GM12878 (cell line): ENCODE measurements at regions not wholly inside any gene's neighbourhood (a gene's known extent, or its start where the extent isn't known, plus 50 kb on each side); places are given as distances from the start of the nearest gene placed in this dataset.

ENCODE experiments used
- ATAC-seq: fragments of 200-7000 bp; cut with Tn5 transposase; 3 replicates; pipeline ENCODE4 v1.9.1; 2020; ENCODE audit warnings: mild to moderate bottlenecking, moderate library complexity
- BruUV-seq: library from RNA; stranded (reverse); fragments of 400-500 nt; replicated peaks from 2 replicates; lab custom pipeline; 2021; lab: Mats Ljungman, UMichigan
- CTCF ChIA-PET: fragments of 300-600 bp; sonication (Branson Sonifier 250); formaldehyde crosslinking; extraction: SDS; loops from one replicate; lab custom pipeline; 2021; ENCODE audit warnings: inconsistent platforms; lab: Yijun Ruan, JAX
- POLR2A ChIA-PET: fragments of 350-600 bp; formaldehyde crosslinking; extraction: SDS; loops from one replicate; lab custom pipeline; 2021; ENCODE audit warnings: inconsistent platforms; lab: Charles Lee
- RAD21 ChIA-PET: fragments of 300-600 bp; sonication (Branson Sonifier 250); formaldehyde crosslinking; loops from one replicate; lab custom pipeline; 2023; ENCODE audit warnings: antibody characterized with exemption; ENCODE audit not compliant: unreplicated experiment; lab: Charles Lee
- SMC1A ChIA-PET: fragments of 300-600 bp; sonication (Branson Sonifier 250); formaldehyde crosslinking; loops from one replicate; lab custom pipeline; 2023; ENCODE audit not compliant: unreplicated experiment, uncharacterized antibody; lab: Charles Lee
- DNase-seq: peaks from one replicate; pipeline ENCODE4 v3.0.0-alpha.2; 2011; ENCODE audit warnings: low read depth, low spot score
- FAIRE-seq: peaks from 3 replicates; lab custom pipeline; 2011; peaks lifted over from hg19 to GRCh38; lab: Jason Lieb, UNC
- H2AFZ ChIP-seq: 2 replicates; pipeline ENCODE4 v1.6.0; 2011; ENCODE audit warnings: low read depth, low read length, control low read depth; ENCODE audit not compliant: control insufficient read depth
- H3K27ac ChIP-seq: 2 replicates; pipeline ENCODE4 v1.5.1; 2011; ENCODE audit warnings: control low read depth; ENCODE audit not compliant: control insufficient read depth, insufficient read depth
- H3K27me3 ChIP-seq, 2 experiments: replicated peaks in 1 of 2; 2 replicates each; pipeline versions ENCODE4 v1.6.0 to v1.6.1; 2011; ENCODE audit warnings: low read length in 1 of 2; ENCODE audit not compliant: control insufficient read depth in 2 of 2, insufficient read depth in 2 of 2
- H3K36me3 ChIP-seq, 2 experiments: 2 replicates each; pipeline ENCODE4 v1.5.1; 2011; ENCODE audit warnings: low read length in 1 of 2; ENCODE audit not compliant: control insufficient read depth in 2 of 2, insufficient read depth in 2 of 2
- H3K4me1 ChIP-seq: 2 replicates; pipeline ENCODE4 v1.6.1; 2011; ENCODE audit warnings: mild to moderate bottlenecking, low read length, moderate library complexity, mixed read lengths; ENCODE audit not compliant: control insufficient read depth, insufficient read depth
- H3K4me2 ChIP-seq: 2 replicates; pipeline ENCODE4 v1.6.0; 2011; ENCODE audit warnings: control low read depth; ENCODE audit not compliant: control insufficient read depth, insufficient read depth
- H3K4me3 ChIP-seq: fragments of 200-600 bp; sonication (generic); 2 replicates; pipeline ENCODE4 v1.5.1; 2016
- H3K79me2 ChIP-seq: 2 replicates; pipeline ENCODE4 v1.6.0; 2011; ENCODE audit warnings: low read length; ENCODE audit not compliant: control insufficient read depth, insufficient read depth
- H3K9ac ChIP-seq: 2 replicates; pipeline ENCODE4 v1.8.0; 2011; ENCODE audit warnings: low read length, control low read depth, mixed read lengths; ENCODE audit not compliant: control insufficient read depth, insufficient read depth
- H3K9me3 ChIP-seq: replicated peaks from 3 replicates; pipeline ENCODE4 v1.5.1; 2011; ENCODE audit warnings: mild to moderate bottlenecking, low read length; ENCODE audit not compliant: control insufficient read depth, insufficient read depth
- H4K20me1 ChIP-seq: 2 replicates; pipeline ENCODE4 v1.6.0; 2011; ENCODE audit not compliant: control insufficient read depth, insufficient read depth
- LARP7 ChIP-seq: fragments of 450-650 bp; IDR thresholded peaks from 2 replicates; pipeline ENCODE4 v1.6.1; 2017; ENCODE audit warnings: mild to moderate bottlenecking
- ZBTB4 ChIP-seq: fragments of 450-650 bp; formaldehyde crosslinking; IDR thresholded peaks from 2 replicates; pipeline ENCODE4 v1.4.0; 2022; ENCODE audit warnings: mild to moderate bottlenecking, moderate library complexity
- WGBS: methylation state at CpG from one replicate; pipeline ENCODE4 v1.1.6; 2016; ENCODE audit warnings: low lambda C conversion rate; ENCODE audit not compliant: insufficient replicate concordance, insufficient coverage; ENCODE audit errors: missing lambda C conversion rate; 5-methylcytosine and 5-hydroxymethylcytosine counted together
- in situ Hi-C: fragments of 300-500 bp; cut with MboI; formaldehyde crosslinking; loops from 9 replicates; pipeline ENCODE4 v1.14.3; 2018; ENCODE audit warnings: mixed read lengths
- intact Hi-C: fragments of 100-400 bp; cut with micrococcal nuclease; formaldehyde crosslinking; loops from one replicate; pipeline ENCODE4 v1.14.2; 2022; ENCODE audit not compliant: unreplicated experiment

DNA sequence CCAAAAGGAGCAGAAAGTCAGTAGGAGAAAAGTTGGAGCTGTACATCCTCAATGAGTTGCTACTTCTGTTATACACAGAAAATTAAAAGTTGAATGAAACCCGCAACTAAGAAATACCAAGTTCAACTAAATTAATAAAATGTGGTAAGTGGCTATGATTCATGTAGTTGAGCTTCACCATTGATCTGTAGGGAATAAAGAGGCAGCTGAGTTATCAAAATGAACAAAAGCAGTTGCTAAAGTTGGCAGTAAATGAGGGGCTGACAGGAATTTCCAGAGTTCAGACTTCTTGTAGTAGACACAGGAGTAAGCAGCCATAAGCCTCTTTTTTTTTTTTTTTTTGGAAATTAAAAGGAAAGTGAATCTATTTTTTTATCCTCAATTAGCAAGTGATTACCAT, 234.6 kb downstream of the POSTN start:
- ATAC-seq: no peak
- no TSS peak for BruUV-seq

More for the DNA sequence above, 234.6 kb downstream of the POSTN start:
- Histone ChIP-seq H3K27ac (no peak overlapping the region), H2AFZ (no peak overlapping the region), H3K79me2 (no peaks in the 10 kb centered on the region), H4K20me1 (no peaks in the 10 kb centered on the region), H3K4me3 (no peak overlapping the region), H3K4me2 (no peak overlapping the region), H3K9me3 (no peaks in the 10 kb centered on the region), H3K36me3 (no peaks in the 10 kb centered on the region), H3K27me3 (no peaks in the 10 kb centered on the region), H3K9ac (no peak overlapping the region), H3K4me1 (no peaks in the 10 kb centered on the region)
- FAIRE-seq: no peak
- DNase-seq: no peak
- ChIA-PET RAD21 (interaction anchor here (0.7 kb wide), 1 partner anchor 97 kb away, joined by 3 read pairs; no protein-coding TSS in a partner anchor), SMC1A (no interaction called here), CTCF (no interaction called here), POLR2A (no interaction called here)
- 86% methylated on average over 1 of the region's 1 CpG for WGBS
- in situ Hi-C loops (no loop called here), intact Hi-C loops (no loop called here)
- no peak for TF ChIP-seq LARP7
- TF ChIP-seq ZBTB4 (CRISPR knock-in tag): no peak
